ENCODE measurements at regions not wholly inside any gene's neighbourhood (a gene's known extent, or its start where the extent isn't known, plus 50 kb on each side); places are given as distances from the start of the nearest gene placed in this dataset.

DNA sequence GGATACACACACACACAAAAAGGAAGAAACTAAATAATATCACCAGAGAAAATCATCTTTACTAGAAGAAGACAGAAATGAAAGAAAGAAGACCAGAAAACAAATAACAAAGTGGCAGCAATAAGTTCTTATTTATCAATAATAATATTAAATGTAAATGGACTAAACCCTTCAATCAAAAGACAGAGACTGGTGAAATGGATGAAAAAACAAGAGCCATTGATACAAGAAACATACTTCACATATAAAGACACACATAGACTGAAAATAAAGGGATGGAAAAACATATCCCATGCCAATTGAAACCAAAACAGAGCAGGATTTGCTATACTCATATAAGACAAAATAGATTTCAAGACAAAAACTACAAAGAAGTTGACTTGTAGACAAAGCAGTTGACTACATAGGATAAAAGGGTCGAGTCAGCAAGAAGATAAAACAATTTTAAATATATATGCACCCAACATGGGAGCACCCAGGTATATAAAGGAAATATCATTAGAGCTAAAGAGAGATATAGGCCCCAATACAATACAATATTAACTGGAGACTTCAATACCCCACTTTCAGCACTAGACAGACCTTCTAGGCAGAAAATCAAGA, 259.4 kb downstream of the EPM2A start:
- no peak for DNase-seq (ENCODE audit: low read depth in 4 of 4, low spot score in 3 of 4)

DNA sequence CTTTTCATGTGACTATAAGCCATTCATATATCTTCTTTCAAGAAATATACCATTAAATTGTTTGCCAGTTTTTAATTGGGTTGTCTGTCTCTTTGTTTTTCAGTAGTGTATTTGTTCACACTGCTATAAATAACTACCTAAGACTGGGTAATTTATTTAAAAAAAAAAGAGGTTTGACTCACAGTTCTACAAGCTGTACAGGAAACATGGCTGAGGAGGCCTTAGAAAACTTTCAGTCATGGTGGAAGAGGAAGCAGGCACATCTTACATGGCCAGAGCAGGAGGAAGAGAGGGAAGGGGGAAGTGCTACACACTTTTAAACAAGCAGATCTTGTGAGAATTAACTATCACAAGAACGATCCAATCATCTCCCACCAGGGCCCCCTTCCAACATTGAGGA, 255.3 kb downstream of the EPM2A start:
- DNase-seq (ENCODE audit: low read depth in 4 of 4, low spot score in 3 of 4) = no peak

- no peak for DNase-seq (ENCODE audit: low read depth in 4 of 4, low spot score in 3 of 4)
Observed at GRCh38 chr6:145483191-145483996, 251.9 kb downstream of the EPM2A start.

DNA sequence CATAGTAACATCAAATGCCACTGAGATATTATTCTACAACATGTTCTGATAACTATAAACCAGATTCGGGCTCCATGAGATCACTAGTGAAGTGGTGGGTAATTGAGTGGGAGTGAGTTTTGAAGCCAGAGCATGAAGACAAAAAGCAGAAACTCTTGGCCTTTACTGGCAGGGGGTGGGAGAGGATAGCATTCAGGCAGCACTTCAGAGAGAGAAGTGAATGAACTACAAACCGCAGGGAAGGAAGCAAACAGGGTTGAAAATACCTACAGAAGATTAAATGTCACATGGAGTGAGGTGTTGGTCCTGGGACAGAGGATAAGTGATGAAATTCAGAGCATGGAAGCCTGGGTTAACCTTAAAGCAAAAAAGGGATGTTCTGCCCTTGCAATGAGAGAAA, 250.0 kb downstream of the EPM2A start:
- DNase-seq (ENCODE audit: low read depth in 4 of 4, low spot score in 3 of 4) = no peak

DNA sequence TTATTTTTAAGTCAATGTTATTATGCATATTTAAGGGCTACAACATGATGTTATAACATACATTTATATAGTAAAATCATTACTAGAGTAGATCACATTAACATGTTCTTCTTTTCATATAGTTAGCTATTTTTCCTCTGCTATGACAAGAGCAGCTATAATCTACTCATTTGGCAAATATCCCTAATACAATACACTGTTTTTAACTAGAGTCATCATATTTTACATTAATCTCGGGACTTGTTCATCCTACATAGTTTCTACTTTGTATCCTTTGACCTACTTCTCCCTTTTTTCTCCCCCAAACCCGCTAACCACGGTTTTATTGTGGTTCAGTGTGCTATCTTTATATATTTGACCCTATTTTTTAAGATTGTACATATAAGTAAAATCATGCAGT, 249.0 kb downstream of the EPM2A start:
- no peak for DNase-seq (ENCODE audit: low read depth in 4 of 4, low spot score in 3 of 4)

- DNase-seq (ENCODE audit: low read depth in 4 of 4, low spot score in 3 of 4) = no peak
Observed at GRCh38 chr6:145489583-145489982, 245.7 kb downstream of the EPM2A start.

GRCh38 chr6:145490068-145490467, 245.3 kb downstream of the EPM2A start:
- DNase-seq (ENCODE audit: low read depth in 4 of 4, low spot score in 3 of 4) = no peak

DNA sequence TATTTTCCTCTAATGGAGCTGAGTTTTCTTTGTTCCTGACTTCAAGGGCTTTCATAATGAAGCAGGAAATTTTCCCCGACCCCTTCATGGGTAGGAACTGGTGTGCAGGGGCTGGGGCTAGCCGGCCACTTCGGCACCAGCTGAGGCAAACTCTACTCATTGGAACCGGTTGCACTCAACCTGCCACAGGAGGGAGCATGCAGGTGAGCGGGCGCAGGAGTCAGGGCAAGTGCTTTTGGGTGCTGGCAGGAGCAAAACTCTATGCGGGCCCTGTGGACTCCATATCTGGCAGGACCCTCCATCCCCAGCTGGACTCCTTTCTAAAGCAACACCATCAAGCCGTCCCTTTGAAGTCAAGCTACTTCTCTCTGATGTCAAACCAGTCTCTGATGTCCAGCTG, 244.2 kb downstream of the EPM2A start:
- DNase-seq (ENCODE audit: low read depth in 4 of 4, low spot score in 3 of 4) = no peak

DNA sequence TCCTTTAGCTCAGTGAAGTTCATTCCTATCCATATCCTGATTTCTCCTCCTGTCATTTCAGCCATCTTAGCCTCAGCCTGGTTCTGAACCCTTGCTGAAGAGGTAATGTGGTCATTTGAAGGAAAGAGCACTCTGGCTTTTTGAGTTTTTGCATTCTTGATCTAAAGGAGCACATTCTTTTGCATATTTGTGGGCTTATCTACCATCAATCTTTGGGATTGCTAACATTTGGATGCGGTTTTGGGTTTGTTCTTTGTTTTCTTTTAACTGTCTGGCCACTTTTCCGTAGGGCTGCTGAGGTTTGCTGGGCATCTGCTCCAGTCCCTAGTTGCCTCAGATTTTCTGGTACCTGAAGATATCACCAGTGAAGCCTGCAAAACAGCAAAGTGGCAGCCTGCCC, 238.3 kb downstream of the EPM2A start:
- no peak for DNase-seq (ENCODE audit: low read depth in 4 of 4, low spot score in 3 of 4)

- DNase-seq (ENCODE audit: low read depth in 4 of 4, low spot score in 3 of 4) = no peak
Observed at GRCh38 chr6:145498425-145498824, 236.9 kb downstream of the EPM2A start.

GRCh38 chr6:145502416-145502815, 232.9 kb downstream of the EPM2A start:
- no peak for DNase-seq (ENCODE audit: low read depth in 4 of 4, low spot score in 3 of 4)

- DNase-seq (ENCODE audit: low read depth in 4 of 4, low spot score in 3 of 4) = no peak
Observed at GRCh38 chr6:145506136-145506535, 229.2 kb downstream of the EPM2A start.

DNA sequence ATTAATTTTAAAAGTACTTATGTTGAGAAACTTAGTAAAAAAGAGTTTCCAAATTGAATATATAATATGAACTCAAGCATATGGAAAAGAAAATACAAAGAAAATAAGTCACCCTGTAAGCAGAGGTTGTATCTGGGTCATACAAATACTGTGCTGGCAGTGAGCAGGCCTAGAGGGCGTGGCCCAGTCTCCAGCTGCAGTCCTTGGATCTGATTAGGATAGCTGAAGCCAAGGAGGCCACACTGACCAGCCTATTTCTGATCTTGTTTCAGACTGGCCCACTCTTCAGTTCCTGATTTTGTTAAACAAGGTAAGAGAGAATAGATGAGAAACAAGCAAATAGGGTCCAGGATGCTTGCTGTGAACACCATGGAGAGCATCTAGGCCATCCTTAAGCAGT, 228.8 kb downstream of the EPM2A start:
- DNase-seq (ENCODE audit: low read depth in 4 of 4, low spot score in 3 of 4) = no peak

GRCh38 chr6:145507239-145507638, 228.1 kb downstream of the EPM2A start:
- no peak for DNase-seq (ENCODE audit: low read depth in 4 of 4, low spot score in 3 of 4)

DNA sequence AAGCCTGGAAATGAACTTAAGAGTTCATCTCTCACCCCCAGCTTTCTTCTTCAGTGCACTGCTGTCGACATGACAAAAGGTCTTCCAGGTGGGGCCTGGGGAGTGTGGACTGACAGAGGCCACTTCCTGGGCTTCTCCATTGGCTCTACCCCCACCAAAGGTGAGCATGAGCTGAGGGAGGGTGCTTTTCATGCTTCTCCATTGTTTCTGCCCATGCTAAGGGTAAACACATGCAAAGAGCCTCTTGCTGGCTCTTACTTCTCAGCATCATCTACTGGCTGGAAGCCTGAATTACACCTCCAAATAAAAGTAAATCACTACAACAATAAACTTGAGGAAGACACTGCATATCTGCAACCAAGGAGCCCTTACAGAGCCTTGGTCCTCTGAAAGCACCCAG, 227.2 kb downstream of the EPM2A start:
- DNase-seq (ENCODE audit: low read depth in 4 of 4, low spot score in 3 of 4) = no peak

DNA sequence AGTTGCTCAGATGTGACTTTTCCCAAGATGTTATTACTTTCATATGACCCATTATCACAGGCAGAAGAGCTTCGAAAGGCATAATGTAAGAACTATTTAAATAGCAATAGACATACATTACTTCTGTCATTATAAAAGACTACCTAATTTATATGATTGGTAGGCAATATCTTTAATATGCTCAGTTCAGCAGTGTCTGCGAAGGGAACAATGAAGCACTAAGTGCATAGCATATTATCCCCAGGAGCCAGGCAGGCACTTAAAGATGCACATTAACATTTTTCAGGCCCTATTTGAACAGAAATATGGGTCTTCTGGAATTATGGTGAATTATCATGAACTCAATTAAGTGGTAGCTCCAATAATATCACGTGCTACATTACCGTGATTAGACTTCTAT, 217.8 kb downstream of the EPM2A start:
- no peak for DNase-seq (ENCODE audit: low read depth in 4 of 4, low spot score in 3 of 4)

DNA sequence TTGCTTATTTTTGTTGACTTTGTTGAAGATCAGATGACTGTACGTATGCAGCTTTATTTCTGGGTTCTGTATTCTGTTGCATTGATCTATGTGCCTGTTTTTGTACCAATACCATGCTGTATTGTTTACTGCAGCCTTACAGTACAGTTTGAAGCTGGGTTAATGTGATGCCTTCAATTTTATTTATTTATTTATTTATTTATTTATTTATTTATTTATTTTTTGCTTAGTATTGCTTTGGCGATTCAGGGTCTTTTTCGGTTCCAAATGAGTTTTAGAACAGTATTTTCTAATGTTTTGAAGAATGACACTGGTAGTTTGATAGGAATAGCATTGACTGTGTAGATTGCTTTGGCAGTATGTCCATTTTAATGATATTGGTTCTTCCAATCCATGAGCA, 210.3 kb downstream of the EPM2A start:
- DNase-seq (ENCODE audit: low read depth in 4 of 4, low spot score in 3 of 4) = no peak

GRCh38 chr6:145529582-145529981, 205.7 kb downstream of the EPM2A start:
- no peak for DNase-seq (ENCODE audit: low read depth in 4 of 4, low spot score in 3 of 4)

GRCh38 chr6:145530454-145530853, 204.9 kb downstream of the EPM2A start:
- DNase-seq (ENCODE audit: low read depth in 4 of 4, low spot score in 3 of 4) = no peak

DNA sequence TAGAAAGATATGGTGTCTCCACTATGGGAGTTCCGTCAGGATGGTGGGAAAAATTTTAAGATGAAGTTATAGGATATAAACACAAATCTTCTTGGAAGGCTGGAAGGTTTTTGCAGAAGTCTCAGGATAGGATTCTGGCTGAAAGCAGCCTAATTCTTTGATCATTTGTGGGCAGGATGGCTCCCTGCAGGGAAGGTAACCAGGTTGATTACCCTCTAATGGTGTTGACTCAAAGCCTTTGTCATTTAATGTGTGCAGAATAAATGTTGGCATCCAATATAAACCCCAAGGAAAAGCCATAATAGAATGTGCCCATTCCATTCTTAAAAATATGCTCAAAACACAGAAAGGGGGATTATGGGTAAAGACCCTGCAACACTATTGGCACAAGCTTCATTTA, 204.3 kb downstream of the EPM2A start:
- no peak for DNase-seq (ENCODE audit: low read depth in 4 of 4, low spot score in 3 of 4)

DNA sequence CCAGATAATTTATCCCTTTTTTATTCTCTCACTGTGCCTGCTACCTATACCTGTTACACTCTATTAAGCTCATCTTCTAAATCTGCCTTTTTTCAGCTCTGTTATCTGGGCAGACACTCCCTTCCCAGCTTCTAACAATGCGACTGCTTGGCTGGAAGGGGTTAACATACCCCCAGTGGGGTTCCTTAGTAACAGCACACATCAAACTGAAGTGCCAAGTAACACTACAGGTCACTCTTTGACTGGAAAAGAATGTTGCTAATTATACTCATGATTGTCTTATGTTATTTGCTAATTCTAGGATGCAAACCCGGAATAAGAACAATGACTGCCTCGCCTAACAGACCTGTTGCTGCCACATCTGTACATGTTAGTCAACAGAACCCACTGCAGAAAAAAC, 203.5 kb downstream of the EPM2A start:
- DNase-seq (ENCODE audit: low read depth in 4 of 4, low spot score in 3 of 4) = no peak

- DNase-seq (ENCODE audit: low read depth in 4 of 4, low spot score in 3 of 4) = no peak
Observed at GRCh38 chr6:145532361-145532760, 203.0 kb downstream of the EPM2A start.

DNA sequence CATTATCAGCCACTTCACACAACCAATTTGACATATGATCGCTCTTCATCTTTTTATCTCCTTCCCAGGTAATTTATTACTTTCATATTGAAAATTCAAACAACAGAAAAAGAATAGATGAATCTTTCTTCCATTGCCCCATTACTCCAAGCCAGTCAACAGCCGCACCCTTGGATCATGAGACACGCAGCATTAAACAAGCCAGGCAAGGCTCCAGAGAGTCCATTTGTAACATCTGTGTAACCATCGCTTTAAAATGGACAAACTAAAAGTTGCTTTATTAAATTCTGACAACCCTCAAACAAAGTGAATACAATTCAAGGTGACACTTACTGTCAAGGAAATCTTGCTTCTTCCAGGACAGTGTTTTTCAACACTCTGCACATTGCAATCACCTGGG, 200.3 kb downstream of the EPM2A start:
- no peak for DNase-seq (ENCODE audit: low read depth in 4 of 4, low spot score in 3 of 4)
